NCI-H2081 treated with DMSO at 0.1 percent for 48 hours (cell line): ENCODE measurements at regions not wholly inside any gene's neighbourhood (a gene's known extent, or its start where the extent isn't known, plus 50 kb on each side); places are given as distances from the start of the nearest gene placed in this dataset.
"Not testable (repeated sequence)": the region's sequence is repeated elsewhere in the genome, so short reads cannot be mapped to it uniquely, and the experiment has no call there.

ENCODE experiments used
- DNase-seq: peaks from one replicate; lab custom pipeline; 2025; lab: John Stamatoyannopoulos, UW

DNA sequence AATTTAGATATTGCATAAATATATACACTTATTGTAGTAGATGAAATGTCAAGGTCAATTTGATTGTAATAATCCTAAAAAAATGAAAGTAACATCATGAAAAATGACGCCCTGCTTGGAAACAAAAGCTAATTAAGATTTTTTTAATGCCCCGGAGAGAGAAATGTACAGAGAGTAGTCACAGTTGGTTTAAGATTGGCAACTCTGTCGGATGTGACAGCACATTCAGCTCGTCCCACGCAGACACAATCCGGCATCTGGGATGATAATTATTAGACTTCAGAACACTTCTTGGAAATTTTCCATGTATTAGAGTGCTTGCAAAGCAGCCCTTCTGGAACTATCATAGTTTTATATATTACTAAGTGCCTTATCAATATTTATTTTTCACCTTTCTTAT, 478.0 kb downstream of the PDHA2 start:
- no peak for DNase-seq

DNA sequence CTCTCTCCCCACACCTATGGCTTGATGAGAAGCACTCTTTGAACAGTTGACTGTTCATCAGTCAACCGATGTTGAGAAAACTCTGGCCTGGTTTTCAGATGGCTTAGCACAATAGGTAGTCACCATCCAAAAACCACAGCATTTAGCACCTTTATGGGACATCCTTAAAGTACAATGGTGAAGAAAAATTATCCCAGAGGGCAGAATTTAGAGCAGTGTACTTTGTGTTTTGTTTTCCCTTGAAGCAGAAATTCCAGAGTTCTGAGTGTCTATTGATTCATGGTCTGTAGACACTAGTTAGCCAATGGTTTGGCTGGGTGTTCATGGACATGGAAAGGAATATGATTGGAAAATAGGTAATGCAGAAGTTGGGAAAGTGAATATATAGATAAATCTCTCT, 487.0 kb downstream of the PDHA2 start:
- no peak for DNase-seq

DNA sequence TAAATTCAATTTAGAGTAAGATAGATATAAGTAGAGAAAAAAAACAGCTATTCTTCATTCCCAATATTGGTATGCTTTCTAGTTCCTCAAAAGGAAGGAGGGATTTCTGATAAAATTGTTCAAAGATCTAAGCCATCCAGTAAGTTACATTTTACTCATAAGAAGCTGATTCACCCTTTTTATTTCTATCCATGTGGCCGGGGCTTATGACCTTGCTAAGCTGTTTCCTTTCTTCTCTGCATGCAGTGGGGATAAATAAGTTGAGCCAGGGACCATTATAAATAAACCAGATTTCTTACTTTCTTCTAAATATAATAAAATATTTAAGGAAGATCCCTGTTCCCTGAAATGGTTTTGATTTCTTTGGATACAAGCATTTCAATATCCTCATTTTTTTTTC, 502.3 kb downstream of the PDHA2 start:
- no peak for DNase-seq

DNA sequence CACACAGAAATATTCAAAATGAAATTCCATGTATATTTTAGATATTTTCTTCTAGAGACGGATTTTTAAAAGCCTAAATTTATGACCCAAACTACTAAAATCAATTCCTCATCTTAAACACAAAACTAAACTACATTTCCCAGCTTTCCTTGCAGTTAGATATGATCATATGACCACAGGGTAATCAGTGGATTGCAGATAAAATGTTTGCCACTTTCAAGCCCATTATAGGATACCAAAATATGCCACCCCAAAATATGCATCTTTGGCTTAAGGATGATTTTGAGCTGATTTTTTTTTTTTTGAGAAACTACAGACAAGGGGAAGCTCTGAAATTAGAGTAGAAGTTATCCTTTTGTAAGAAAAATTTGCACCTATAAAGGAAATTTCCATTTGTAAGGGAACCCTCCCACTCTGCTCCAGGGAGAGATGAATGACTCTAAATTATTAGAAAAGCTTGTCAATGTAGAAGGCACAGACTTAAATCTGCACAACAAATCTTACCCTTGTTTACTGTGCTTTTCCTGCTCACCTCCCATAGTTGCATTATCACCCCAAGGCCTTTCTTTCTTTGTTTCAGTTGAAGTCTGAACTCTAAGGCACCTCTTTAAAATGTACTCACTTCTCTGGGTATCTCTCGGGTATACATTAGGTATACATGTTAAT, 503.0 kb downstream of the PDHA2 start:
- DNase-seq = no peak

DNA sequence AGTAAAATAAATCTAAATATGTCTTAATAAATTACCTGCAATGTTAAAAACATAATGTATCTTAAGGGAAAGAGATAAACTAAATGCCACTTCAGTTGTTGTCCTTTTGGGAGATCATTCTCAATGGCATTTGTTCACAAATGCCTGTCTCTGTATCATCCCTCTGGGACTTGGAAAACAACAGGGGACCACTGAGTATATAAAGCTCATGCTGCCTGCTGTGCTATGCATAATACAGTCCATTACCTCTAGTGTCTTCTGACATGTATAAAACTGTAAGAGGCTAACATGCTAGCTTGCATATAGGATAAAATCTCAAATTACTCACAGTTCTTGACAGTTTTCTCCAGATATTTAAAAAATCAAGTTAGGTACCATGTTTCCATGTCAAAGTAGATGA, 503.9 kb downstream of the PDHA2 start:
- DNase-seq = no peak

DNA sequence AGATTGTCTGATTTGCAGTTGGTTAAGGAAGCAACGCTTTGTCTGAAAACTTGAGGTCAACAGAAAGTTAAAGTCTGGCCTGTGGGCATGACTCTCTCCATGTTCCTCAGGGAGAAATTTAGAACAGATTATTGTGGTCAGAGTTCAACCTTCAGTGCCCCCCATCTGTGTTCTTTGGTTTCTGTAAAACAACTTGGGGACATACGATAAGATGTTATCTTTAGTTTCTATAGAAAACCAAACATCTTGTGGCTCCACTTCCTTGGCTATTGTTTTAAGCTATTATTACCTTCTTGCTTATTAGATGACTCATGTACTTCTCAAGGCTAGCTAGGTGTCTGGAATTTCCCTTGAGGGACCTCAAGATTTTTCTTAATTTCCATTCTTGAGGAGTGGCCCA, 507.7 kb downstream of the PDHA2 start:
- no peak for DNase-seq

DNA sequence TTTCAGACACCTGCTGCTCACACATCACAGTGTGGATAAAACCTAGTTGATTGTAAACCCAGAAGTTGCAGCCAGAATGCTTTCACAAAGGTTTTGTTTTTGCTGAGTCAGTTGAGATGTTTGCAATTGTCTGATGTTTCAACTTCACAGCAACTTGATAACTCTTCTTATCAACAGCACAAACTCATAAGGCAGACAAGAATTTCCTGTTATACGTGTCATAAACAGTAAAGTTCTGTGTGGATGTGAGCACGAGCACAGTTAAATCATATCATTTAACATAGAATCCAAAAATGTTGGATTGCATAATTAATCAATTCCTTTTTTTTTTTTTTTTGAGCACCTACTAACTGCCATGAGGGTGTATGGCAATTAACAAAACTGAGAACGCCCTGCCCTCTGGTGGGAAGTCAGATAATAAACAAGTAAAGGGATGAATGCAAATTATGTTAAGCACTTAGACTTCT, 512.2 kb downstream of the PDHA2 start:
- DNase-seq = no peak

DNA sequence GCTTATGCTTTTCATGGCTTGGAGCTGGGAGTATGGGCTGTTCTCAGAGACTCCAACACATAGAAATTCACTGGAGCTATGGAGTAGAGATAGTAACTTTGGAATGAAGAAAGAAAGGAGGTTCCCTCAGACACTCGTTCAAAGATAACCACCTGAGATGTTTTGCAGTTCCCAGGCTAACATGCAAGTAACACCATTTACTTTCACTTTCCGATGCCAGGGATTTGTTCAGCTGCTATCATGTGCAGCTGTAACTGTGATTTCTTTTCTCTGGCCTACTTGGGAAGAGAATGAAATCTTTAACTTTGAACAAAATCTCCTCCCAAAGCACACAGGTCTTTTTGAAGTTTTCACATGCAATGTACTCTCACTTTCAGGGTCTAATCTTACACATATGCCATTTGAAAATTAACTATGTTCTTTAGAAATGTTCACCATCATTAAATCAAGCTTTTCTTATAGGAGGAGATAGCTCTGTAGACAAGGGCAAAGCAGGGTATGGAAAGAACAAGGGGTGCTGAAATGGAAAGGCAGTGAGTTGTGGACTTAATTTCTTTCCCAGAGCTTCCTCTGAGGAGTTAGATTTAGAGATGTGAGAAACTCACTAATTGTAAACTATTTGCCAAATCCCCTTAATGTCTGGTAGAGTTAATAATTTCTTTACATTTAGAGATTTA, 514.3 kb downstream of the PDHA2 start:
- no peak for DNase-seq

DNA sequence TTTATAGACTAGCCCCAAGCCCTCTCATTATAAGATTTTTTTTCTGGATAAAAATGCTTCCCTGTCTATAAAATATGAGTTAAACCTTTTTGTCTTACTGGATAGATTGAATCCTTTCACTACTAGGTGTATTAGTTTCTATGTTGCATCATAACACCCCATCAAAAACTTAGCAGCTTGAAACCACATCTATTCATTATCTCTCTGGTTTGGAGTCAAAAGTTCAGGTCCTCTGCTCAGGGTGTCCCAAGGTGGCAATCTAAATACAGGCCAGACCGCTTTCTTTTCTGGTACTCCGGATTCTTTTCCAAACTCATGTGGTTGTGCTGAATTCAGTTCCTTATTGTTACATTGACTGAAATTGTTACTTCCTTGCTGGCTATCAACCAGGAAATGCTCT, 515.5 kb downstream of the PDHA2 start:
- DNase-seq = no peak

DNA sequence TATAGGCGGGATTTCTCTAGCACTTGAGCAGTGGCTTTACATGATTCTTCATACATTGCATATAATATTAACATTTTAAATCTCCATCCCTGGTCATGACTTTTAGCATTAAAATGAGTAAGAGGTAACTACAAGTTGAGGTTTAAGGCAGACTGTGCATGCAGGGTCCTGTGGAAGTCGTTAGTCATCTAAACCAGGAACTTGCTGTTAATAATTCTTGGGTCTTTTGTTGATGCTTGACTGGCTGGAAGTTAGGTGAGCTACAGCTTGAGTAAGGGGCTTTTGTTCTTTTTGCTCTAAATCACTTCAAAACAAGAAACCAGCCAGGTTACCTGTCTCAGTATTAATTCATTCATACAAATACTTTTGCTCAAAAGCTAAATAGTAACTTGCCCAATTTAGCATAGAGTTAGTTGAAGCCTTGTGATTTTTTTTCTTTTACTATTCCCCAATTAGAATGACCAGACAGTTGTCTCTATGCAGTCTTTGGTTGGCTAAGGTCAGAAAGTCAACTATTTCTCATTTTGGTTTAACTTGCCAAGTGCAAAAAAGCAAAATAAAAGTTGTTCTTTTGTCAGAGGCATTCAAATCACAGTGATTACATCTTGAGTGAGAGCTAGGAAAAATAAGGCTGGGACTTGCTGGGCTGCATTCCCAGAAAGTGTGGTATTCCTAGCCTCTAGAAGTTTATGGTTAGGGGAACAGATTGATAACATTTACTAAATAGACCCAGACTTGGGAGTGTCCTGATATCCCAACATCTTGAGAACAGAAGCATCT, 516.9 kb downstream of the PDHA2 start:
- DNase-seq = no peak

DNA sequence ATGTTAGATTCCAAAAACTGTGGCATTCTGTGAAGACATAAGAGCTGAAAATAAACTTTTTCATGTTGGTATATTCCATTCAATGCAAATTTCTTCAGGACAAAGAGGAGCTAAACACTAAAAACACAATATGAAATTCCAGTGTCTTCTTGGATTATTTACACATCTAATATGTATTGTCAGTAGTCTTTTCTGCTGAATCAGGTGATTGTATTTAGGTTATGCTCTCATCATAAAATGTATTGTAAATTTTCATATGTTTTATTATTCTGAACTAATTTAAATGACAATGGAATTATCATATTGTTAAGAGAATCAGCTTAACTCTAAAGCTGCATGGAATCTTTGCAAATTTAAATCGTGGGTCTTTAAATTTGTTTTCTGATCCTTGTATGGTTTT, 526.7 kb downstream of the PDHA2 start:
- DNase-seq = no peak

DNA sequence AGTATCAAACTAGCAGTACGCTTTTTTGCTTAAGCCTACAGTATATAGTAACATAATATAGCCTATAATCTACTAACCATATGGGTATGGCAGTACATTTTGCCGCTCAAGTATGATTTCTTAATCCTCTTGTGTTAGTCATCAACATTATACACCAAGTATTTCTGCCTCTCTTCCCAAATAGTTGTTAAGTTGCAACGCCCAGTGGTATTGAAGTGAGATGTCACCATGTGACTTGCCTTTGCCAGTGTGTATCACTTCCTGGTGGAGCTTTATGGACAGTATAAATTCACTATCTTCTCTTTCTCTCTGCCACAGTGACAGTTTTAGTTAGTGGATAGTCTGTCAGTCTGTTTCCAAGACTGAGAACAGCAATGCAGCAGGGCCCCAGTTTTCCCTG, 535.5 kb downstream of the PDHA2 start:
- DNase-seq = no peak

DNA sequence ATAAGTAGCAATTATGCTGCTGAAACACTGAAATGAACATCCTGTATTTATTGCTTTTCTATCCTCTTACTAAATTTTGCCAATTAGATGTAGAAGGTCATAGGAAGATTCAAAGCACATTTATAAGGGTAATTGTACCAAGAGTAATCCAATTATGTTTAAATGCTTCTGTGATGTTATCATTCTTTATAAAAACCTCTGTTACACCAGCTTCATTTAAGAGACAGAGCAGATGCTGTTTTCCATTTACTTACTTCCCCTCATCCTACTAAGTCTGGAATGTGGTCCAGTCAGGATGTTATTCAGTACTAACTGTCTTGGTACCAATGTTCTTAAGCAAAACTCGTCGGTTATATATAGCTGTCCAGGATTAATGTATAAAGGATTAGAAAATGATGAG, 539.6 kb downstream of the PDHA2 start:
- no peak for DNase-seq

DNA sequence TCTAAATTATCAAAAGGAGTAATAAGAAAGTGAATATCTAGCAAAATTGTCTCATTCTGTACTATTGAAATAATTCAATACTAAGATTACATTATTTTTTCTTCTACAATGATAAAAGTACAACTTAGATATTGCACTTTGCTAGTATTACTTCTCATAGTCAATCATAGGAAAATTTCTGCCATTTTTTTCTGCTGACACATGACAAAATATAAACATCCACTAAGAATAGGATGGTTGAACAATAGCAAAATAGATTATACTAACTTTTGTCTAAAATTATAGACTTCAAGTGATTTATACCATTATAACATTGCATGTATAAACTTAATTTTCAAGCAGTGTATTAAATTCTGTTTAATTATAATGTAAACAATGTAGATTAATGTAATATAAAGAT, 540.2 kb downstream of the PDHA2 start:
- no peak for DNase-seq

DNA sequence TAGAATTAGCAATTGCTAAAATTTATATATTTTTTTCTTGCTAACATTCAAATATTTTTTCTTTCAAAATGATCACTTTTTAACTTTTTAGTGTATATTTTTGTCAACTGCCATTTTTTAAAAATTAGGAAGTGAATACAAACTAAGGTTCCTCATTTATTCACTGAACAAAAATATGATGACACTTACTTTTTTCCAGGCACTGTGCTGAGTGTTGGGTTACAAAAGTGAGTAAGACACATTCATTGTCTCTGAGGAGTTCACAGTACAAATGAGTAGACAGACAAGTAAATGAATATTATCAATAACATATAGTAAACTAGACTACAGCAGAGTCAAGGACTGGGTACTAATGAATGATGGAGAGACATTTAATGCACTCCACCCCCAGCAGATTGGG, 543.5 kb downstream of the PDHA2 start:
- DNase-seq = no peak

DNA sequence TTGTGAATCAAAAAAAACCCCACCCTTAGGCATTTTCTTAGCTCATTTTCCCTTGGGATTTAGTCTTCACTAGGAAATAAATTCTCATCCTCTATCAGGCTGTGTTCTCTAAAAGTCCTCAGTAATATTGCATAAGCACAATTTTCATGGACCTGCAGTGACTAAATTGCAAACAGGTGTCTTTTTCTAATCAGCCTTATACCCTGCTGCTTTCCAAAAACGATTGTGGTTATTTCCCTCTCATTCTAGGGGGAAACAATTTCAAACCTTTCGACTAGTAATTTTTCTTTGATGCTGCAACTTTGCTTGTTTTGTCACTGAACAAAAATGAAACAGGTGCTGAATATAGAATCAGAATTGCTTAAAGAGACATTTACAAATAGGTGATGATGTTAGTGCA, 549.9 kb downstream of the PDHA2 start:
- DNase-seq = no peak

DNA sequence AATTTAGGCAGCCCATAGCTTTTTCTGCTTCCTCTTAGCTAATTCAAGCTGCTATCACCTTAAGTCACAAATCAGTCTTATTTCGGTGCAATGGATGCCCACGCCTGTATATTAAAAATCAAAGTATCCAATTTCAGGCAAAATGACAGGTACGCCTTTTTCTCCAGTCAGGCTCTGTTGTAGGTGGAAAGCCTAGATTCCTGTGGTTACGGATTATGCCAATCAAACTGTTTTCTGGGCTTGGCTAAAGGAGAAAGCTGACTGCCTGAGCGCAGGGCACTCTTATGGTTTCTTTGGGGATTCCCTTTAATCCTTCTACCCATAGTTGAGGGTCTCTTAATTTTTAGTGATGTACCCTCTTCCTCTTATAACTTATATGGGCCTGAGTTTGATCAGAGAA, 550.5 kb downstream of the PDHA2 start:
- no peak for DNase-seq

DNA sequence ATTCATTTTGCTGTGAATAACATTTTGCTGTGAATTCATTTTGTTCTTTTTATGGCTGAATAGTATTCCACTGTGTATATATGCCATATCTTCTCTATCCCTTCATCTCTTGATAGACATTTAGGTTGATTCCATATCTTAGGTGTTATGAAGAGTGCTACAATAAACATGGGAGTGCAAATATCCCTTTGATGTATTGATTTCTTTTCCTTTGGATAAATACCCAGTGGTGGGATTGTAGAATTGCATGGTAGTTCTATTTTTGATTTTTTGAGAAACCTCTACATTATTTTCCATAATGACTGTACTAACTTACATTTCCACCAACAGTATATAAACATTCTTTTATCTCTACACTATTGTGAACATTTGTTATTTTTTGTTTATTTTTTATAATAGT, 555.9 kb downstream of the PDHA2 start:
- no peak for DNase-seq

DNA sequence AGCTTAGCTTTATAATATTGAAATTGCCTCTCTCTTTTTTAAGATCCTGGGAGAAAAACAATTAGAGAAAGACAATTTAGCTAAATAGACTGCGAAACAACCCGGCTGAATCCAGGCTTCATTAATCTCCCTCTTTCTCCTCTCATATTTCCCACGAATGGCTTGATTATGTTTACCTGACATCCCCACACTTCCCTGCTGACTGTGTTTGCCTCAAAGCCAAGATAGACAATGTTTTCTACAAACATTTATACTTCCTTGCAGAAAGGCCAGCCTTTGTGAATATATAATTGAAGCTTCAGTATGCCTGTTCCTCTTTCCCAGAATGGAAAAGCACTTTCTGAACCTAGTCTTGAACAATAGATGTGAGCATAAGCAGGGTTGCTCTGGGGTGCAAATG, 566.8 kb downstream of the PDHA2 start:
- peak; percentile 27 for DNase-seq

DNA sequence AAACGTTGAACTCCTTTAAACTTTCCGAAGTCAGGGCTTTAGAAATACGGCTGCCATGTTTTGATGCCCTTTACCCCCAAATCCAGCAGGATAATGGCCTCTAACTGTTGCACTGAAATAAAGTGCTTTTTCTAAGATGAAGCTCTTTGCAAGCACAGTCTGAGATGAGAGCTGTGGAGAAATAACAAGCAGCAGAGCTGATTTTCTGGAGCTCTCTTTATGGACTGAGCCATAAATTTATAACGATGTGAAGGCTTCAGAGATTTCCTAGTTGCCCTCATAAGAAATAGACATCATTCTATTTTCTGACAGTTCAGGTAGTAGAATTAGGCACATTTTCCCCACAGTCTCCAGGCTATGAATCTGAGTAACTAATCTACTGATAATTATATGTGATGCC, 567.3 kb downstream of the PDHA2 start:
- DNase-seq = no peak

DNA sequence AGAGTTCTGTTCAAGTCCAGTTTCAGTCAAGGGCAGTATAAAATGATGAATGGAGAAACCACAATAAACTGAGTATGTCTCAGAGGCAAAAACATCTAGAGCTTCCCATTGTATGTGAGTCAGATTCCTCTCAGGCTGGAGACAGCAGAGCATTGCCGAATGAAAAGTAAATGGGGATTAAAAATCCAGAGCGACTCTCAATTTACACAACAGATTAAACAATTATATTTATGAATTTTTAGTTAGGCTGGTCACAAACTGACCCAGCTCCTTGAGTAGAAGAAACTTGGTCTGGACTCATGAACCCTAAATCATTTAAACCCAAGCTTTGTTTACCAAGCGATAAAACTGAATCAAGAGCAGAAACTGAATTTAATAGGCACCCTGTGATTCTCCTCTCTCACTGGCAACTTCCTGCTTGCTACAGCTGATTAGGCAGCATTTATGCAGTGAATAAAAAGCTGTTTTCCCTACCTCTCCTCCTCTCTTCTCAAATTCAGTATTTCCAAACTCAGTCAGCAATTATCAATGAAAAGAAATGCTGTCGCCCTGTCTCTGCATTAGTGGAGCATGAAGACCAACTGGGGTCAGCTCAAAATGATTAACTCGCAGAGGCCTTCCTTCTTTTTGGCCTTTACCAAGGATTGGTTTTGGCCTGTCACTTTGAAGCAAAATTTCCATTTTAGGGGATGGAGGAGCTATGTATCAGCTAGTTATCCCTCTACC, 568.0 kb downstream of the PDHA2 start:
- DNase-seq = peak; percentile 65

DNA sequence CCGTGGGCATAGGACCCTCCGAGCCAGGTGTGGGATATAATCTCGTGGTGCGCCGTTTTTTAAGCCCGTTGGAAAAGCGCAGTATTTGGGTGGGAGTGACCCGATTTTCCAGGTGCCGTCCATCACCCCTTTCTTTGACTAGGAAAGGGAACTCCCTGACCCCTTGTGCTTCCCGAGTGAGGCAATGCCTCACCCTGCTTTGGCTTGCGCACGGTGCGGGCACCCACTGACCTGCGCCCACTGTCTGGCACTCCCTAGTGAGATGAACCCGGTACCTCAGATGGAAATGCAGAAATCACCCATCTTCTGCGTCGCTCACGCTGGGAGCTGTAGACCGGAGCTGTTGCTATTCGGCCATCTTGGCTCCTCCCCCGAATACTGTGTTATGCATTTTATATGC, 575.0 kb downstream of the PDHA2 start:
- not testable (repeated sequence) for DNase-seq

DNA sequence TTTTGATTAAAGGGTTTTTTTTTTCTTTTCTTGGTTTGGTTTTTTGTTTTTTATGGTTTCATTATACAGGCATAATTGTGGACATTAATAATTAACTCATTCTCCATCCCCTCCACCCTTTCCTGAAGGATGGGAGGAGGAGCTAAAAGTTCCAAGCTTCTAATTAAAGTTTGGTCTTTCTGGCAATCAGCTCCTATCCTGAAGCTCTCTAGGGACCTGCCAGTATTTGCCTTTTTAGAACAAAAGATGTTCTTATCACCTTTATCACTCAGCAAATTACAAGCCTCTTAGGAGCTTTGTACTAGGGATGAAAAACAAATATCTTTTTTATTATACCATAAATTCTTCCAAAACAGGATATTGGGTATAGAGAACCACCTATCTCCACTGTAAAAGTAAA, 589.8 kb downstream of the PDHA2 start:
- DNase-seq = no peak
